IPS-15b (cell line): ENCODE measurements at regions not wholly inside any gene's neighbourhood (a gene's known extent, or its start where the extent isn't known, plus 50 kb on each side); places are given as distances from the start of the nearest gene placed in this dataset.

ENCODE experiments used
- H3K27me3 ChIP-seq: one replicate; pipeline ENCODE4 v1.6.1; 2013; ENCODE audit warnings: low read length; ENCODE audit not compliant: control insufficient read depth, insufficient read depth
- H3K36me3 ChIP-seq: one replicate; pipeline ENCODE4 v1.6.1; 2013; ENCODE audit warnings: low read length; ENCODE audit not compliant: control insufficient read depth, insufficient read depth
- H3K4me1 ChIP-seq: one replicate; pipeline ENCODE4 v1.6.1; 2013; ENCODE audit warnings: mild to moderate bottlenecking, low read length; ENCODE audit not compliant: control insufficient read depth, insufficient read depth
- H3K4me3 ChIP-seq: one replicate; pipeline ENCODE4 v1.5.1; 2013; ENCODE audit warnings: low read depth, low read length
- H3K9ac ChIP-seq: one replicate; pipeline ENCODE4 v1.6.1; 2013; ENCODE audit warnings: low read depth, mild to moderate bottlenecking, low read length
- H3K9me3 ChIP-seq: one replicate; pipeline ENCODE4 v1.6.1; 2013; ENCODE audit warnings: mild to moderate bottlenecking, low read length; ENCODE audit not compliant: control insufficient read depth, insufficient read depth

GRCh38 chr3:68211637-68212036, 557.2 kb upstream of the SUCLG2 start:
- Histone ChIP-seq H3K36me3 (no peaks in the 10 kb centered on the region), H3K4me3 (no peak overlapping the region), H3K9ac (no peak overlapping the region), H3K9me3 (no peaks in the 10 kb centered on the region), H3K27me3 (no peaks in the 10 kb centered on the region), H3K4me1 (no peaks in the 10 kb centered on the region)

GRCh38 chr3:68210635-68211034, 556.2 kb upstream of the SUCLG2 start:
- no peaks in the 10 kb centered on the region for H3K36me3 ChIP-seq
- H3K9me3 ChIP-seq: no peaks in the 10 kb centered on the region
- H3K4me3 ChIP-seq: no peak overlapping the region
- no peaks in the 10 kb centered on the region for H3K4me1 ChIP-seq
- H3K27me3 ChIP-seq: no peaks in the 10 kb centered on the region
- no peak overlapping the region for H3K9ac ChIP-seq

- H3K9ac ChIP-seq: no peak overlapping the region
- H3K4me1 ChIP-seq: no peaks in the 10 kb centered on the region
- H3K9me3 ChIP-seq: no peaks in the 10 kb centered on the region
- no peaks in the 10 kb centered on the region for H3K27me3 ChIP-seq
- no peaks in the 10 kb centered on the region for H3K36me3 ChIP-seq
- no peak overlapping the region for H3K4me3 ChIP-seq
These were observed 552.9 kb upstream of the SUCLG2 start for GRCh38 chr3:68207327-68207726.

GRCh38 chr3:68206524-68207117, 552.2 kb upstream of the SUCLG2 start:
- no peaks in the 10 kb centered on the region for H3K27me3 ChIP-seq
- no peak overlapping the region for H3K4me3 ChIP-seq
- no peak overlapping the region for H3K9ac ChIP-seq
- H3K9me3 ChIP-seq: no peaks in the 10 kb centered on the region
- H3K4me1 ChIP-seq: no peaks in the 10 kb centered on the region
- no peaks in the 10 kb centered on the region for H3K36me3 ChIP-seq

GRCh38 chr3:68186733-68187132, 532.3 kb upstream of the SUCLG2 start:
- H3K27me3 ChIP-seq: no peaks in the 10 kb centered on the region
- H3K9me3 ChIP-seq: no peaks in the 10 kb centered on the region
- H3K36me3 ChIP-seq: no peaks in the 10 kb centered on the region
- H3K4me3 ChIP-seq: no peak overlapping the region
- no peaks in the 10 kb centered on the region for H3K4me1 ChIP-seq
- H3K9ac ChIP-seq: no peak overlapping the region

GRCh38 chr3:68176600-68176999, 522.2 kb upstream of the SUCLG2 start:
- H3K27me3 ChIP-seq: no peaks in the 10 kb centered on the region
- no peaks in the 10 kb centered on the region for H3K36me3 ChIP-seq
- H3K9me3 ChIP-seq: peaks cover 4% of the 10 kb centered on the region
- no peak overlapping the region for H3K4me3 ChIP-seq
- H3K4me1 ChIP-seq: no peaks in the 10 kb centered on the region
- no peak overlapping the region for H3K9ac ChIP-seq

GRCh38 chr3:68173012-68173634, 518.7 kb upstream of the SUCLG2 start:
- Histone ChIP-seq H3K4me1 (no peaks in the 10 kb centered on the region), H3K9me3 (peaks cover 4% of the 10 kb centered on the region), H3K9ac (no peak overlapping the region), H3K27me3 (no peaks in the 10 kb centered on the region), H3K36me3 (no peaks in the 10 kb centered on the region), H3K4me3 (no peak overlapping the region)

GRCh38 chr3:68172039-68172438, 517.6 kb upstream of the SUCLG2 start:
- no peak overlapping the region for H3K9ac ChIP-seq
- H3K4me1 ChIP-seq: no peaks in the 10 kb centered on the region
- no peak overlapping the region for H3K4me3 ChIP-seq
- peaks cover 4% of the 10 kb centered on the region for H3K9me3 ChIP-seq
- H3K27me3 ChIP-seq: no peaks in the 10 kb centered on the region
- H3K36me3 ChIP-seq: no peaks in the 10 kb centered on the region

- no peak overlapping the region for H3K9ac ChIP-seq
- H3K4me1 ChIP-seq: peaks cover 3% of the 10 kb centered on the region
- no peaks in the 10 kb centered on the region for H3K9me3 ChIP-seq
- H3K27me3 ChIP-seq: no peaks in the 10 kb centered on the region
- H3K36me3 ChIP-seq: no peaks in the 10 kb centered on the region
- no peak overlapping the region for H3K4me3 ChIP-seq
These were observed 509.6 kb upstream of the SUCLG2 start for GRCh38 chr3:68163968-68164367.

- H3K27me3 ChIP-seq: no peaks in the 10 kb centered on the region
- peaks cover 3% of the 10 kb centered on the region for H3K4me1 ChIP-seq
- no peak overlapping the region for H3K4me3 ChIP-seq
These were observed 508.6 kb upstream of the SUCLG2 start for GRCh38 chr3:68163062-68163461.

GRCh38 chr3:68162644-68163043, 508.2 kb upstream of the SUCLG2 start:
- Histone ChIP-seq H3K9me3 (no peaks in the 10 kb centered on the region), H3K36me3 (no peaks in the 10 kb centered on the region), H3K4me1 (peaks cover 3% of the 10 kb centered on the region), H3K4me3 (no peak overlapping the region), H3K27me3 (no peaks in the 10 kb centered on the region), H3K9ac (no peak overlapping the region)

More at GRCh38 chr3:68163062-68163461, 508.6 kb upstream of the SUCLG2 start:
- Histone ChIP-seq H3K36me3 (no peaks in the 10 kb centered on the region), H3K9me3 (no peaks in the 10 kb centered on the region), H3K9ac (no peak overlapping the region)

- Histone ChIP-seq H3K9ac (no peak overlapping the region), H3K36me3 (no peaks in the 10 kb centered on the region), H3K4me3 (no peak overlapping the region), H3K9me3 (no peaks in the 10 kb centered on the region), H3K4me1 (no peaks in the 10 kb centered on the region), H3K27me3 (no peaks in the 10 kb centered on the region)
These were observed 496.9 kb upstream of the SUCLG2 start for GRCh38 chr3:68151359-68151758.
